Psoas muscle (tissue), 7 donors: ENCODE measurements at regions not wholly inside any gene's neighbourhood (a gene's known extent, or its start where the extent isn't known, plus 50 kb on each side); places are given as distances from the start of the nearest gene placed in this dataset.

Experiments
- ATAC-seq, 4 donors: fragments of 200-7000 bp; cut with Tn5 transposase; one replicate each; pipeline ENCODE4 v1.9.1; 2020; ENCODE audit warnings: moderate library complexity in 3 of 4, mild to moderate bottlenecking in 2 of 4
- DNase-seq, 2 donors: peaks; one replicate each; pipeline ENCODE4 v3.0.0-alpha.2; 2020
- H3K27ac ChIP-seq: fragments of 200-600 bp; one replicate; pipeline ENCODE4 v1.8.0; 2022
- H3K27me3 ChIP-seq, 3 donors: fragments of 200-600 bp in 1 of 3; one replicate each; pipeline versions ENCODE4 v1.6.1 to v1.8.0; 2013 to 2022; ENCODE audit warnings: low read length in 2 of 3, mild to moderate bottlenecking in 2 of 3, moderate library complexity in 1 of 3; ENCODE audit not compliant: insufficient read depth in 3 of 3
- H3K36me3 ChIP-seq, 2 donors: fragments of 200-600 bp in 1 of 2; one replicate each; pipeline versions ENCODE4 v1.6.1 to v1.8.0; 2013 to 2022; ENCODE audit warnings: low read depth in 1 of 2, mild to moderate bottlenecking in 1 of 2, moderate library complexity in 1 of 2; ENCODE audit not compliant: insufficient read depth in 1 of 2
- H3K4me1 ChIP-seq: fragments of 200-600 bp; one replicate; pipeline ENCODE4 v1.8.0; 2022
- H3K4me3 ChIP-seq: fragments of 200-600 bp; one replicate; pipeline ENCODE4 v1.8.0; 2022; ENCODE audit warnings: mild to moderate bottlenecking
- H3K9me3 ChIP-seq: fragments of 200-600 bp; one replicate; pipeline ENCODE4 v1.8.0; 2022
- WGBS, 3 donors: extraction: QIAGEN DNeasy Blood & Tissue Kit; methylation state at CpG; one replicate each; pipeline versions ENCODE4 v1.1.6 to v1.1.7; 2013; 5-methylcytosine and 5-hydroxymethylcytosine counted together
- intact Hi-C, 2 donors: fragments of 100-400 bp; cut with DNase I; formaldehyde crosslinking; loops; one replicate each; pipeline versions ENCODE4 v1.11.0 to v1.14.2; 2022
- TF ChIP-seq, protein P1 (sequence below): fragments of 200-600 bp; IDR thresholded peaks from one replicate; pipeline ENCODE4 v1.8.0; 2022; ENCODE audit warnings: antibody characterized with exemption
- donor health status: healthy with polysubstance abuse.
- donor health status: DM: no; HTN: no; CAD: no; lungs with moderate emphysema.
- donor health status: Bipolar disorder and iron deficiency.
- donor health status: healthy.
- donor health status: DM: yes; HTN: yes; CAD: no.
- donor health status: DM: no; HTN: no; CAD: no.
- donor health status: DM: yes; HTN: yes; CAD: no.

DNA sequence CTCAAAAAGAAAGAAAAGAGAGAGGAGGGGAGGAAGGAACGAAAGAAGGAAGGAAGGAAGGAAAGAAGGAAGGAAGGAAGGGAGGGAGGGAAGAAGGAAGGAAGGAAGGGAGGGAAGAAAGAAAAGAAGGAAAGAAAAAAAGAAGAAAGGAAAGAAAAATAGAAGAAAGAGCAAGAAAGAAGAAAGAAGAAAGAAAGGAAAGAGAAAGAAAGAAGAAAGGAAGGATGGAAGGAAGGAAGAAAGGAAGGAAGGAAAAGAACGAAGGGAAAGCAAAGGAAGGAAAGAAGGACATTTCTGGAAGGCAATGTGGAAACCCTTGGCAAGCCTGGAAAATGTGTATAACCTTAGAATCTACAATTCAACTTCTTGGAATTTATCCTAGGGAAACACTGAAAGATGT lies 150.4 kb upstream of the LHX1 start:
- WGBS, 3 donors: 75 to 80% (median 76%) methylated on average over 2 of the region's 2 CpGs
- no peaks in the 10 kb centered on the region for H3K9me3 ChIP-seq
- TF ChIP-seq, protein P1, sequence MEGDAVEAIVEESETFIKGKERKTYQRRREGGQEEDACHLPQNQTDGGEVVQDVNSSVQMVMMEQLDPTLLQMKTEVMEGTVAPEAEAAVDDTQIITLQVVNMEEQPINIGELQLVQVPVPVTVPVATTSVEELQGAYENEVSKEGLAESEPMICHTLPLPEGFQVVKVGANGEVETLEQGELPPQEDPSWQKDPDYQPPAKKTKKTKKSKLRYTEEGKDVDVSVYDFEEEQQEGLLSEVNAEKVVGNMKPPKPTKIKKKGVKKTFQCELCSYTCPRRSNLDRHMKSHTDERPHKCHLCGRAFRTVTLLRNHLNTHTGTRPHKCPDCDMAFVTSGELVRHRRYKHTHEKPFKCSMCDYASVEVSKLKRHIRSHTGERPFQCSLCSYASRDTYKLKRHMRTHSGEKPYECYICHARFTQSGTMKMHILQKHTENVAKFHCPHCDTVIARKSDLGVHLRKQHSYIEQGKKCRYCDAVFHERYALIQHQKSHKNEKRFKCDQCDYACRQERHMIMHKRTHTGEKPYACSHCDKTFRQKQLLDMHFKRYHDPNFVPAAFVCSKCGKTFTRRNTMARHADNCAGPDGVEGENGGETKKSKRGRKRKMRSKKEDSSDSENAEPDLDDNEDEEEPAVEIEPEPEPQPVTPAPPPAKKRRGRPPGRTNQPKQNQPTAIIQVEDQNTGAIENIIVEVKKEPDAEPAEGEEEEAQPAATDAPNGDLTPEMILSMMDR: no peak
- no peaks in the 10 kb centered on the region for H3K4me1 ChIP-seq
- H3K27ac ChIP-seq: no peak overlapping the region
- ATAC-seq: no peak
- peaks cover 3 to 43% (median 12%) of the 10 kb centered on the region in 3 donors for H3K27me3 ChIP-seq
- no peaks in the 10 kb centered on the region for H3K36me3 ChIP-seq
- DNase-seq: no peak
- intact Hi-C loops: no loop called here
- no peak overlapping the region for H3K4me3 ChIP-seq

DNA sequence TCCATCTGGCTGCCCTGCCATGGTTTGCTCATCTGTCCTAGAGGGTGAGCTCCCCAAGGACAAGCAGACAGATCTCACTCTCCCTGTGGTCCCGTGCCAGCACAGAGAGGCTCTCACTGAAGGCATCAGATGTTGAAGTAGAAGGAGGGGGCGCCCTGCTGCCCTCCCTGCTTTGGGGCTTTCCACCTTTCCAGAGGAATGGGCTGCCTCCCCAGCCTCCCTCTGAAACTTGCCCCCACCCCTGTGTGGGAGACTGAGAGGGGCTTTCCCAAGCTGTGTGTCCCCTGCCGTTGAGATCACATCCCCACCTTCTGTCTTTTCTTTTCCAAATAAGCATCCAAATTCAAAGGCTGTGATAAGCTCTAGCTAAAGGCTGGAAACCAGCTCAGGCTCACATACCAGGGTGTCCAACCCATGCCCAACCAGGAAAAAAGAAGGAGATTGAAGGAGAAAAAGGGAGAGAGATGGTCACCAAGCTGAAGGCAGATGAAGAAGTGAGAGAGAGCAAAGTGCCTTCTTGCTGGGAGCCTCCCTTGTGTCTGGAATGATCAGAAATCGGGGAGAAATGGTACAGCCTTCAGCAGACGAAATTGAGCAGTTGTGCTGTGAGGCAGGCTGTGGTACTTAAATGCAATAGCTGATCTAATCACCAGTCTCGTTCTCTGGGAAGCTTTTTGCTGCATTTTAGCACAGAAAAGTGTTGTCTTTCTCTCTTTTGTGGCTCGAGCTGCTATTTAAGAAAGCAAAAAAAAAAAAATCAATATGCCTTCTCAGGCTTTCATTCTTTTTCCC lies 145.9 kb upstream of the LHX1 start:
- no peak for ATAC-seq
- DNase-seq: no peak
- intact Hi-C loops: no loop called here
- Histone ChIP-seq H3K4me1 (no peaks in the 10 kb centered on the region), H3K4me3 (no peak overlapping the region), H3K27ac (no peak overlapping the region), H3K9me3 (no peaks in the 10 kb centered on the region), H3K27me3 (peaks cover 0 to 29% (median 10%) of the 10 kb centered on the region in 3 donors), H3K36me3 (no peaks in the 10 kb centered on the region)
- TF ChIP-seq, protein P1: no peak
- WGBS, 3 donors: 9 to 19% (median 17%) methylated on average over 7 of the region's 7 CpGs

DNA sequence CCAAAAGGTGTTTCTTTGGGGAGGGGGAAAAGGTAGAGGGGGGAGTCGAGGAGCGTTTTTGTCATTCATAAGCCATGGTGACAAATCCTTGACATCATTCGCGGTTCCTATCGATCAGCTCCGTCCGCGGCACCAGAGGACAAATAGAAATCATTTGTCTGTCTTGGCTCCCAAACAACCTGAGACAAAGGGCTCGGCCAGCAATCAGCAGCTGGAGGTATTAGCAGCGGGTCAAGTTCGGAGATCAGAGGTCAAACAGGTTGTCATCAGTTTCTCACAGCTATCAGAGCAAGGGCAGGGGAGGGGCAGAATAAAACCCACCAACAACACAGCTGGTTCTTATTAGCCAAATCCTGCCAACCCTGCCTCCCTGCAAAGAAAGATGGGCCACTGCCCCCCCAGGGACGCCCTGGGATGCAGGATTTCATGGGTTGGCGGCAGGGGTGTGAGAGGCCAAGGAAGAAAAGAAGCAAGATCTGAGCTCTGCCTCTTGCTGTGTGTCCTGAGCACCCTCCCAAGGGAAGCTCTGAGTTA lies 145.3 kb upstream of the LHX1 start:
- 18 to 25% (median 20%) methylated on average over 13 of the region's 13 CpGs for WGBS, 3 donors

DNA sequence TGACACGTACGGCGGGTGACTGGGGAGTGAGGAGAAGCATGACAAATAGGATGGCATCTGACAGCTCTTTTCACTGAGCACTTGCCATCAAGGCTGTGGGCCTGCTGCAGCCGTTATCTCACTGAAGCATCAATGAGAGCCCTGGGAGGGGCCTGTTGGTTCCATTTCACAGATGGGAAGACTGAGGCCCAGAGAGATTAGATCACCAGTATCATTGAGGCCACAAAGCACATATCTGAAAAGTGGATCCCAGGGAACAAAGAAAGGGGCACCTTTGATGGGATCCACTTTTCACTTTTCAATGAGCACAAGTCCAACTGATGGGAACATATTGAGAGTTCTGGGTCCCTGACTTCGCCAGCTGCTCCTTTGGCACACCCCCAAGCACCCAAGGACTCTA lies 144.4 kb upstream of the LHX1 start:
- TF ChIP-seq, protein P1: no peak
- no peaks in the 10 kb centered on the region for H3K9me3 ChIP-seq
- WGBS, 3 donors: 65 to 71% (median 68%) methylated on average over 5 of the region's 5 CpGs
- intact Hi-C loops: no loop called here
- H3K4me1 ChIP-seq: no peaks in the 10 kb centered on the region
- H3K27me3 ChIP-seq: peaks cover 0 to 29% (median 10%) of the 10 kb centered on the region in 3 donors
- H3K4me3 ChIP-seq: no peak overlapping the region
- no peak overlapping the region for H3K27ac ChIP-seq
- no peak for ATAC-seq
- DNase-seq: no peak
- no peaks in the 10 kb centered on the region for H3K36me3 ChIP-seq

More for the DNA sequence above, 145.3 kb upstream of the LHX1 start:
- H3K27me3 ChIP-seq: peaks cover 0 to 29% (median 10%) of the 10 kb centered on the region in 3 donors
- DNase-seq (no peak), ATAC-seq (no peak)
- H3K9me3 ChIP-seq: no peaks in the 10 kb centered on the region
- no peak overlapping the region for H3K27ac ChIP-seq
- intact Hi-C loops: no loop called here
- no peaks in the 10 kb centered on the region for H3K36me3 ChIP-seq
- no peak overlapping the region for H3K4me3 ChIP-seq
- TF ChIP-seq, protein P1: no peak
- no peaks in the 10 kb centered on the region for H3K4me1 ChIP-seq
